ENCODE measurements at regions not wholly inside any gene's neighbourhood (a gene's known extent, or its start where the extent isn't known, plus 50 kb on each side); places are given as distances from the start of the nearest gene placed in this dataset.

- H3K79me2 ChIP-seq (ENCODE audit: control insufficient read depth, insufficient read depth, low read length, poor library complexity) = no peaks in the 10 kb centered on the region
- H3K4me2 ChIP-seq (ENCODE audit: low read length) = no peak overlapping the region
- no peak overlapping the region for H3K4me3 ChIP-seq (ENCODE audit: low read depth, low read length)
- H3K23ac ChIP-seq (ENCODE audit: low read length) = no peak overlapping the region
- peaks cover 2% of the 10 kb centered on the region for H3K9me3 ChIP-seq (ENCODE audit: insufficient read depth, low read depth, low read length)
- DNase-seq = no peak
- whole genome bisulfite sequencing (ENCODE audit: extremely low coverage, insufficient coverage, insufficient read length) = no CpG with 5 or more reads among the region's 2 CpGs
- H4K12ac ChIP-seq (ENCODE audit: low read depth, low read length) = no peak overlapping the region
- H2AK5ac ChIP-seq (ENCODE audit: low read length) = no peak overlapping the region
- H3K9ac ChIP-seq (ENCODE audit: low read length) = no peak overlapping the region
- no peak overlapping the region for H4K91ac ChIP-seq (ENCODE audit: low read depth, low read length)
- H3K79me1 ChIP-seq (ENCODE audit: low read length) = no peaks in the 10 kb centered on the region
- H2AFZ ChIP-seq (ENCODE audit: insufficient read depth, low read length, poor library complexity) = no peak overlapping the region
- H2BK12ac ChIP-seq (ENCODE audit: low read length) = no peak overlapping the region
- no peaks in the 10 kb centered on the region for H3K36me3 ChIP-seq (ENCODE audit: control insufficient read depth in 1 of 2, insufficient read depth in 2 of 2, low read length in 2 of 2)
- no peak overlapping the region for H2BK5ac ChIP-seq (ENCODE audit: low read depth, low read length, poor library complexity)
- H3K18ac ChIP-seq (ENCODE audit: low read length) = no peak overlapping the region
- H3K4me1 ChIP-seq (ENCODE audit: control insufficient read depth in 1 of 2, insufficient read depth in 2 of 2, low read length in 2 of 2) = no peaks in the 10 kb centered on the region
- H3K27me3 ChIP-seq (ENCODE audit: insufficient read depth, low read length) = no peaks in the 10 kb centered on the region
- no peak overlapping the region for H3K27ac ChIP-seq (ENCODE audit: low read depth, low read length)
- no peak overlapping the region for H3K14ac ChIP-seq (ENCODE audit: low read length)
- H2BK120ac ChIP-seq (ENCODE audit: insufficient read depth, low read length, poor library complexity) = no peak overlapping the region
- H4K8ac ChIP-seq (ENCODE audit: low read depth, low read length) = no peak overlapping the region
- no peak overlapping the region for H3K4ac ChIP-seq (ENCODE audit: low read depth, low read length)
Observed at GRCh38 chr3:152083135-152083534, 185.6 kb upstream of the MBNL1 start.

- Histone ChIP-seq H3K4ac (ENCODE audit: low read depth, low read length) (no peak overlapping the region), H2BK120ac (ENCODE audit: insufficient read depth, low read length, poor library complexity) (no peak overlapping the region), H4K8ac (ENCODE audit: low read depth, low read length) (no peak overlapping the region), H2AFZ (ENCODE audit: insufficient read depth, low read length, poor library complexity) (no peak overlapping the region), H2BK12ac (ENCODE audit: low read length) (no peak overlapping the region), H3K9ac (ENCODE audit: low read length) (no peak overlapping the region), H3K14ac (ENCODE audit: low read length) (no peak overlapping the region), H4K12ac (ENCODE audit: low read depth, low read length) (no peak overlapping the region), H3K4me3 (ENCODE audit: low read depth, low read length) (no peak overlapping the region), H3K4me2 (ENCODE audit: low read length) (no peak overlapping the region), H3K9me3 (ENCODE audit: insufficient read depth, low read depth, low read length) (peaks cover 2% of the 10 kb centered on the region), H3K79me2 (ENCODE audit: control insufficient read depth, insufficient read depth, low read length, poor library complexity) (no peaks in the 10 kb centered on the region), H3K36me3 (ENCODE audit: control insufficient read depth in 1 of 2, insufficient read depth in 2 of 2, low read length in 2 of 2) (no peaks in the 10 kb centered on the region), H2BK5ac (ENCODE audit: low read depth, low read length, poor library complexity) (no peak overlapping the region), H3K23ac (ENCODE audit: low read length) (no peak overlapping the region), H3K79me1 (ENCODE audit: low read length) (no peaks in the 10 kb centered on the region), H3K27ac (ENCODE audit: low read depth, low read length) (no peak overlapping the region), H3K4me1 (ENCODE audit: control insufficient read depth in 1 of 2, insufficient read depth in 2 of 2, low read length in 2 of 2) (no peaks in the 10 kb centered on the region), H3K18ac (ENCODE audit: low read length) (no peak overlapping the region), H3K27me3 (ENCODE audit: insufficient read depth, low read length) (no peaks in the 10 kb centered on the region), H2AK5ac (ENCODE audit: low read length) (no peak overlapping the region), H4K91ac (ENCODE audit: low read depth, low read length) (no peak overlapping the region)
- no peak for DNase-seq
- WGBS (ENCODE audit: extremely low coverage, insufficient coverage, insufficient read length) = no CpG with 5 or more reads among the region's 2 CpGs
Observed at GRCh38 chr3:152084441-152085158, 184.1 kb upstream of the MBNL1 start.

GRCh38 chr3:152087153-152087552, 181.6 kb upstream of the MBNL1 start:
- H3K4me2 ChIP-seq (ENCODE audit: low read length) = no peak overlapping the region
- no peak overlapping the region for H3K27ac ChIP-seq (ENCODE audit: low read depth, low read length)
- no peaks in the 10 kb centered on the region for H3K9me3 ChIP-seq (ENCODE audit: insufficient read depth, low read depth, low read length)
- no peaks in the 10 kb centered on the region for H3K4me1 ChIP-seq (ENCODE audit: control insufficient read depth in 1 of 2, insufficient read depth in 2 of 2, low read length in 2 of 2)
- H2AK5ac ChIP-seq (ENCODE audit: low read length) = no peak overlapping the region
- no peak overlapping the region for H3K23ac ChIP-seq (ENCODE audit: low read length)
- H4K12ac ChIP-seq (ENCODE audit: low read depth, low read length) = no peak overlapping the region
- no peak overlapping the region for H3K9ac ChIP-seq (ENCODE audit: low read length)
- H3K14ac ChIP-seq (ENCODE audit: low read length) = no peak overlapping the region
- H3K79me1 ChIP-seq (ENCODE audit: low read length) = no peaks in the 10 kb centered on the region
- H4K91ac ChIP-seq (ENCODE audit: low read depth, low read length) = no peak overlapping the region
- no peak overlapping the region for H2BK120ac ChIP-seq (ENCODE audit: insufficient read depth, low read length, poor library complexity)
- no peak overlapping the region for H2AFZ ChIP-seq (ENCODE audit: insufficient read depth, low read length, poor library complexity)
- no peak overlapping the region for H3K4ac ChIP-seq (ENCODE audit: low read depth, low read length)
- no peak overlapping the region for H3K18ac ChIP-seq (ENCODE audit: low read length)
- H2BK12ac ChIP-seq (ENCODE audit: low read length) = no peak overlapping the region
- H4K8ac ChIP-seq (ENCODE audit: low read depth, low read length) = no peak overlapping the region
- no peaks in the 10 kb centered on the region for H3K27me3 ChIP-seq (ENCODE audit: insufficient read depth, low read length)
- no peaks in the 10 kb centered on the region for H3K36me3 ChIP-seq (ENCODE audit: control insufficient read depth in 1 of 2, insufficient read depth in 2 of 2, low read length in 2 of 2)
- DNase-seq = no peak
- H3K4me3 ChIP-seq (ENCODE audit: low read depth, low read length) = no peak overlapping the region
- no peak overlapping the region for H2BK5ac ChIP-seq (ENCODE audit: low read depth, low read length, poor library complexity)
- no peaks in the 10 kb centered on the region for H3K79me2 ChIP-seq (ENCODE audit: control insufficient read depth, insufficient read depth, low read length, poor library complexity)

GRCh38 chr3:152089528-152089927, 179.2 kb upstream of the MBNL1 start:
- no peaks in the 10 kb centered on the region for H3K36me3 ChIP-seq (ENCODE audit: control insufficient read depth in 1 of 2, insufficient read depth in 2 of 2, low read length in 2 of 2)
- H3K18ac ChIP-seq (ENCODE audit: low read length) = no peak overlapping the region
- no peaks in the 10 kb centered on the region for H3K9me3 ChIP-seq (ENCODE audit: insufficient read depth, low read depth, low read length)
- no peak overlapping the region for H2AFZ ChIP-seq (ENCODE audit: insufficient read depth, low read length, poor library complexity)
- H3K23ac ChIP-seq (ENCODE audit: low read length) = no peak overlapping the region
- no peak overlapping the region for H3K4me3 ChIP-seq (ENCODE audit: low read depth, low read length)
- H2BK5ac ChIP-seq (ENCODE audit: low read depth, low read length, poor library complexity) = no peak overlapping the region
- DNase-seq = no peak
- no peak overlapping the region for H4K12ac ChIP-seq (ENCODE audit: low read depth, low read length)
- H4K91ac ChIP-seq (ENCODE audit: low read depth, low read length) = no peak overlapping the region
- no peak overlapping the region for H2BK12ac ChIP-seq (ENCODE audit: low read length)
- H3K9ac ChIP-seq (ENCODE audit: low read length) = no peak overlapping the region
- H3K4me2 ChIP-seq (ENCODE audit: low read length) = no peak overlapping the region
- no peak overlapping the region for H2BK120ac ChIP-seq (ENCODE audit: insufficient read depth, low read length, poor library complexity)
- H3K14ac ChIP-seq (ENCODE audit: low read length) = no peak overlapping the region
- H3K27ac ChIP-seq (ENCODE audit: low read depth, low read length) = no peak overlapping the region
- no peaks in the 10 kb centered on the region for H3K27me3 ChIP-seq (ENCODE audit: insufficient read depth, low read length)
- no peak overlapping the region for H2AK5ac ChIP-seq (ENCODE audit: low read length)
- no peaks in the 10 kb centered on the region for H3K79me2 ChIP-seq (ENCODE audit: control insufficient read depth, insufficient read depth, low read length, poor library complexity)
- no peak overlapping the region for H4K8ac ChIP-seq (ENCODE audit: low read depth, low read length)
- H3K4ac ChIP-seq (ENCODE audit: low read depth, low read length) = no peak overlapping the region
- H3K4me1 ChIP-seq (ENCODE audit: control insufficient read depth in 1 of 2, insufficient read depth in 2 of 2, low read length in 2 of 2) = no peaks in the 10 kb centered on the region
- H3K79me1 ChIP-seq (ENCODE audit: low read length) = no peaks in the 10 kb centered on the region

Data from trophoblast cell (in vitro differentiated cells and primary cell).